ENCODE measurements at regions not wholly inside any gene's neighbourhood (a gene's known extent, or its start where the extent isn't known, plus 50 kb on each side); places are given as distances from the start of the nearest gene placed in this dataset.

GRCh38 chr5:164051745-164052144 lies 546.3 kb downstream of the MAT2B start:
- ATAC-seq = no peak
- no peak for DNase-seq
- intact Hi-C loops (cut with DNase I) = loop anchor here in 1 of 2 donors (10.0 kb wide), 1 partner anchor 423 kb away; no protein-coding TSS in a partner anchor

GRCh38 chr5:164052536-164053093 lies 547.2 kb downstream of the MAT2B start:
- intact Hi-C loops (cut with DNase I) = loop anchor here in 1 of 2 donors (10.0 kb wide), 1 partner anchor 422 kb away; no protein-coding TSS in a partner anchor
- ATAC-seq (no peak), DNase-seq (no peak)

DNA sequence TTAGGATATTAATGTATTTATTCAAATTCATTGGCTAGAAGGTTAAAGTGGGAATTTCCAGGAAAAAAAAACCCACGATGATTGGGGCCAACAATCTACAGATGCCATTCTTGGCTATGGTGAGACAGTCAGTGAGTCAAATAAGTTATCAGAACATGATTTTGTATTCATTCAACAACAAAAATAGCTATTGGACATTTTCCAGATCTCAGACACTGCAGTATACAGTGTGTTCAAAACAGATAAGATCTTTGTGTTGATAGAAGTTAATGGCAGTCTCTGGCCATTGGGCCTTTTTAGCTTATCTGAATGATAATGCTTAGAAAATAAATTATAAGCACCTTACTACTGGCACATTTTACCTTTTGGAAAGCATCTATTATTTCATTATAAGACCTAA lies 547.7 kb downstream of the MAT2B start:
- ATAC-seq (no peak), DNase-seq (no peak)
- intact Hi-C loops (cut with DNase I) = loop anchor here in 1 of 2 donors (10.0 kb wide), 1 partner anchor 422 kb away; no protein-coding TSS in a partner anchor

GRCh38 chr5:164054461-164054860 lies 549.0 kb downstream of the MAT2B start:
- no peak for DNase-seq
- no peak for ATAC-seq
- intact Hi-C loops (cut with DNase I) = loop anchor here in 1 of 2 donors (10.0 kb wide), 1 partner anchor 420 kb away; no protein-coding TSS in a partner anchor

GRCh38 chr5:164057121-164057520 lies 551.7 kb downstream of the MAT2B start:
- intact Hi-C loops (cut with DNase I) = loop anchor here in 1 of 2 donors (10.0 kb wide), 1 partner anchor 418 kb away; no protein-coding TSS in a partner anchor
- ATAC-seq = no peak
- no peak for DNase-seq

- intact Hi-C loops (cut with DNase I) = loop anchor here in 1 of 2 donors (10.0 kb wide), 1 partner anchor 416 kb away; no protein-coding TSS in a partner anchor
- ATAC-seq (no peak), DNase-seq (no peak)
Measured at GRCh38 chr5:164058621-164059020, 553.2 kb downstream of the MAT2B start.

- DNase-seq = no peak
- intact Hi-C loops (cut with DNase I) = loop anchor here in 1 of 2 donors (10.0 kb wide), 1 partner anchor 415 kb away; no protein-coding TSS in a partner anchor
- no peak for ATAC-seq
Measured at GRCh38 chr5:164059471-164059870, 554.1 kb downstream of the MAT2B start.

- no peak for DNase-seq
- ATAC-seq = no peak
- intact Hi-C loops (cut with DNase I) = no loop called here
Measured at GRCh38 chr5:164060786-164061355, 555.5 kb downstream of the MAT2B start.

GRCh38 chr5:164062304-164062703 lies 556.9 kb downstream of the MAT2B start:
- DNase-seq = no peak
- no peak for ATAC-seq

DNA sequence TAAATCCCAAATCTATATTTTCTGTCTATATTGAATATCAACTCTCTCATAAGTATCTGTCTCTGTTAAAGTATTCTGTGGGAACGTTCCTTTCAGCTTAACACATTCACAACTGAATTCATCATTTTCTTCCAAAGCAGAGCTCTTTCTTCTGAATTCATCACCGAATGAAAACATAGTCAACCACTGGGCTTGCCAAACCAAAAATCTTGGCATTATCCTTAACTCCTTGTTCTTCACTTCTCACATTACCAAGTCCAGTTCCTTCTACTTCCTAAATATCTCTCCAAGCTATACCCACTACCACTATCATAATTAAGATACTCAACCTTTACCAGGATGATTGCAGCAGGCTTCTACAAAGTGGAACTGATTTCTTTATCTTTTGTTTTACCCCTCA lies 559.8 kb downstream of the MAT2B start:
- ATAC-seq = no peak
- intact Hi-C loops (cut with DNase I) = no loop called here

More at GRCh38 chr5:164062304-164062703, 556.9 kb downstream of the MAT2B start:
- intact Hi-C loops (cut with DNase I) = no loop called here

DNA sequence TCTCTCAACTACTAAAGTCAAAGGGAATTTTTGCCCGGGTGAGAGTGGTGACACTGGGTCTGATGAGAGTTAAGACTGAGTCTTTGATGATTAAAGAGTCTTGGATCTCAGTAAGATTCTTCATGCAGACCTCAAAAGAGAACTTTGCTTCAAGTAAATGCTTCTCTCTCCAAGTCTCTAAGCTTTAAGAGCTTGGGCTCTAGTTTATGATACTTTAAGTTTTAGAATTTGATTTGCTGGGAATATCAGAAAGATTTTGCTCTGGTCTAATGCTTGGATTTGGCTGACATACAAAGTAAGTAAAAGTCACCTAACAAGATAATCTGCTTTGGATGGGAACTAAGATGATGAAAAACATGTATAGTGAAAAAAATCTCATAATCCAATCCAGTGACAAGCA lies 566.3 kb downstream of the MAT2B start:
- DNase-seq = no peak
- no peak for ATAC-seq
- intact Hi-C loops (cut with DNase I) = no loop called here

More for the DNA sequence above, 559.8 kb downstream of the MAT2B start:
- no peak for DNase-seq

- no peak for ATAC-seq
- no peak for DNase-seq
- intact Hi-C loops (cut with DNase I) = no loop called here
Measured at GRCh38 chr5:164073081-164073480, 567.7 kb downstream of the MAT2B start.

DNA sequence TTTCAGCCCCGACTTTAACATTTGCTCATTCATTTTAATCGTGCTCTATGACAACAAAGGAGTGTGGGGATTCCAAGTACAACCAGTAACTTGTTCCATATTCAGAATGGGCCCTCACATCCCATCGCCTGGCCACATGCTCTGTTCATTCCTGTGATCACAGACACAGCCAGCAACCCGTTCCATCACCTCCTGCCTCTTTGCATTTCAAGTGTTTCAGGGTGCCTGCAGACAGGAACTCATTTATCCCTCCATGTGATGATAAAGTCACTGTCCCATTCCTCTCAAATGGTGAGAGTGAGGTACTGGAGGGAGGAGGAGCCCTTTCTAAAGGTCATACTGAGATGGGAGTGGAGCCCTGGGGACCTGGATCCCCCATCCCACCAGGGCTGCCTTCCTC lies 571.1 kb downstream of the MAT2B start:
- intact Hi-C loops (cut with DNase I) = no loop called here
- DNase-seq = peak; percentile 29
- peak; percentile 41 to 70 for ATAC-seq

GRCh38 chr5:164090358-164090757 lies 584.9 kb downstream of the MAT2B start:
- ATAC-seq (no peak), DNase-seq (no peak)
- intact Hi-C loops (cut with DNase I) = no loop called here

DNA sequence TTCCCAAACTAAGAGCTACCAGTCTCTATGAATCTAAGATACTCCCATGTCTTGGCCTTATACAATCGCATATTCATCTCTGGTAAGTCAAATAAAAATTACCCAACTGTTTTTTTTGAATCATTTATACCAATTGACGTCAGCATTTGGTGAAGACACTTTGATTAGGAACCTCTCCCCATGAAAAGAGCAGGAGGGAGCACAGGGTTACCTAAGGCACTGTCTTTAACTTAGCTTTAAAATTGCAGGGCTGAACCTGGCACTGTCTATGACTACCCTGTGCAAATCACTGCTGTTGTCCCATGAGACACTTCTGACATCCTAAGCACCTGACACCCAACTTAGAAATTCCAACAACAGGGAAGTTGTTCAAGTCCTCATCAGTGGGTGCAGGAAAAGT lies 586.4 kb downstream of the MAT2B start:
- no peak for DNase-seq
- ATAC-seq = no peak
- intact Hi-C loops (cut with DNase I) = no loop called here

DNA sequence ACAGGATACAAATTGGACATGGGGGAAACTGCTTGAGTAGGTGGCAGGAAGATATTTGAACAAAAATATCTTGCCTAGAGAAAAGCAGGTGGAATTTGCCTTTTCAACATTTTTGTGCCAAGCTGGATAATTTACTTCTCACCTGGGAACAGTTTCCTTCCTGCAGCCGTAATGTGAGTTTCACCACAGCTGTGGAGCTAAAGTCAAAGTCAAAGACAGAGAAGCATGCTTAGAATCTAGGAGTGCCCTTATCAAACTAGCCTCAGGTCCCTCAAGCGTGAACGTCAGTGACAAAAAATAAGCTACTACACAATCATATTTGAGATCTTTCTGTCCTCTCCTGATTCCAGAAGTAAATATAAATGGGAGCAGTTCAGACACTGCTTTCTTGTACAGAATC lies 588.9 kb downstream of the MAT2B start:
- no peak for DNase-seq
- ATAC-seq = no peak
- intact Hi-C loops (cut with DNase I) = no loop called here

DNA sequence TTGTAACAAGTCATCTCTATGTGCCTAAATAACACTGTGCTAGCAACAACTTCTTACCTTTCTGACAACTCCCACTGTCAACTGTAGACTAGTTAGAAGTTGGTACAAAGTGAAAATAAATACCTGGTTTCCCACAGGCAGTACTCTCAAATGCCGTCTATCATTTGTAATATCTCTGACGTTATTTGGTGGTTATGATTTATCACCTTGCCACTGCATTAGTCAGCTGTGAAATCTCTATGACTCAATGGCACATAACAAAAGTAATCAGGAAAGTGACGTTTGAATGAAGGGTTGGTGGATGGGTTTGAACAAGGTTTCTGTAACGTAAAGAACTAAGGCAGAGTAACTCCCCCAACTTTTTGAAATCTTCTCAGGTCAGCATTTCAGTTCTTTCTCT lies 592.3 kb downstream of the MAT2B start:
- no peak for DNase-seq
- intact Hi-C loops (cut with DNase I) = no loop called here
- no peak for ATAC-seq

- ATAC-seq = no peak
- intact Hi-C loops (cut with DNase I) = no loop called here
- DNase-seq = no peak
Measured at GRCh38 chr5:164098531-164098930, 593.1 kb downstream of the MAT2B start.

DNA sequence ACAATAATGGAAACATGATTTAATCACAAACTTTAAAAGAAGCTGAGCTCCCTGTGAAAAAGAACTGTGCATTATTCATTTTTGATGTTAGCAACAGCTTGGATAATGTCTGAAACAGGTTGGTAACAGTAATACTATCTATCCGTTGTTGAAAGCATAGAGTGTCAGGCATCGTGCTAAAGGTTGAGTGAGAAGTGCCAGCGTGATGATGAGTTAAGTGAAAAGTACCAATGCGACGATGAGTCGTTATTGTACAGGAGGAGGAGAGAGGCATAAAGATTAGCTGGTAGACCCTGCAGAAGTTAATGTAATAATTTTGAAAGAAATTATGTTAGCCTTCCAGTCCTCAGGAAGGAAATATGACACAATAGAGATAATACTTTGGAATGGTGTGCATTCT lies 593.6 kb downstream of the MAT2B start:
- ATAC-seq (no peak), DNase-seq (no peak)
- intact Hi-C loops (cut with DNase I) = no loop called here

GRCh38 chr5:164115420-164115819 lies 610.0 kb downstream of the MAT2B start:
- ATAC-seq (no peak), DNase-seq (no peak)
- intact Hi-C loops (cut with DNase I) = no loop called here

All from left cardiac atrium (tissue), 4 donors.